Activated T-cell treated with anti-CD3 and anti-CD28 coated beads, Interleukin-2, amount 50 U/mL, for 4 hours (primary cell): ENCODE measurements at regions not wholly inside any gene's neighbourhood (a gene's known extent, or its start where the extent isn't known, plus 50 kb on each side); places are given as distances from the start of the nearest gene placed in this dataset.
"Not testable (repeated sequence)": the region's sequence is repeated elsewhere in the genome, so short reads cannot be mapped to it uniquely, and the experiment has no call there.

ENCODE experiments used
- ATAC-seq, 2 donors: fragments of 200-7000 bp; cut with Tn5 transposase; one replicate each; pipeline ENCODE4 v1.10.0; 2021
- DNase-seq: peaks from one replicate; pipeline ENCODE4 v3.0.0-alpha.2; 2020
- H3K27me3 Mint-ChIP-seq: one replicate; pipeline ENCODE4 v1.8.0; 2021; ENCODE audit warnings: low read depth, mixed read lengths
- H3K36me3 Mint-ChIP-seq: one replicate; pipeline ENCODE4 v1.8.0; 2022; ENCODE audit warnings: mixed read lengths; ENCODE audit not compliant: insufficient read depth
- H3K4me1 Mint-ChIP-seq: one replicate; pipeline ENCODE4 v1.8.0; 2021; ENCODE audit warnings: low read depth, mixed read lengths
- H3K4me3 Mint-ChIP-seq: one replicate; pipeline ENCODE4 v1.8.0; 2021; ENCODE audit warnings: mild to moderate bottlenecking, moderate library complexity, mixed read lengths
- H3K9me3 Mint-ChIP-seq: one replicate; pipeline ENCODE4 v1.8.0; 2021; ENCODE audit warnings: mixed read lengths

- not testable (repeated sequence) for H3K36me3 Mint-ChIP-seq, H3K4me1 Mint-ChIP-seq, H3K27me3 Mint-ChIP-seq, ATAC-seq, DNase-seq, H3K9me3 Mint-ChIP-seq, H3K4me3 Mint-ChIP-seq
Measured at GRCh38 chr4:67300497-67301185, 244.7 kb downstream of the CENPC start.

GRCh38 chr4:67292636-67293035, 252.7 kb downstream of the CENPC start:
- no peaks in the 10 kb centered on the region for H3K9me3 Mint-ChIP-seq
- DNase-seq (no peak), ATAC-seq (no peak)
- peaks cover 2% of the 10 kb centered on the region for H3K27me3 Mint-ChIP-seq
- H3K4me1 Mint-ChIP-seq = no peaks in the 10 kb centered on the region
- H3K4me3 Mint-ChIP-seq = no peak overlapping the region
- H3K36me3 Mint-ChIP-seq = no peaks in the 10 kb centered on the region

GRCh38 chr4:67292045-67292444, 253.3 kb downstream of the CENPC start:
- Mint-ChIP-seq H3K36me3 (no peaks in the 10 kb centered on the region), H3K4me3 (no peak overlapping the region), H3K27me3 (peaks cover 2% of the 10 kb centered on the region)

GRCh38 chr4:67291644-67292043, 253.7 kb downstream of the CENPC start:
- H3K9me3 Mint-ChIP-seq = no peaks in the 10 kb centered on the region
- DNase-seq (no peak), ATAC-seq (no peak)
- H3K4me1 Mint-ChIP-seq = no peaks in the 10 kb centered on the region
- H3K27me3 Mint-ChIP-seq = peaks cover 2% of the 10 kb centered on the region
- no peak overlapping the region for H3K4me3 Mint-ChIP-seq
- H3K36me3 Mint-ChIP-seq = no peaks in the 10 kb centered on the region

More at GRCh38 chr4:67292045-67292444, 253.3 kb downstream of the CENPC start:
- no peak for DNase-seq
- Mint-ChIP-seq H3K4me1 (no peaks in the 10 kb centered on the region), H3K9me3 (no peaks in the 10 kb centered on the region)
- ATAC-seq = no peak

GRCh38 chr4:67288964-67289363, 256.3 kb downstream of the CENPC start:
- Mint-ChIP-seq H3K4me1 (no peaks in the 10 kb centered on the region), H3K4me3 (no peak overlapping the region)

GRCh38 chr4:67286724-67287123, 258.6 kb downstream of the CENPC start:
- no peaks in the 10 kb centered on the region for H3K36me3 Mint-ChIP-seq
- no peak for DNase-seq
- ATAC-seq = no peak
- H3K9me3 Mint-ChIP-seq = no peaks in the 10 kb centered on the region
- no peaks in the 10 kb centered on the region for H3K4me1 Mint-ChIP-seq
- H3K4me3 Mint-ChIP-seq = no peak overlapping the region
- peaks cover 2% of the 10 kb centered on the region for H3K27me3 Mint-ChIP-seq

More at GRCh38 chr4:67288964-67289363, 256.3 kb downstream of the CENPC start:
- no peak for ATAC-seq
- Mint-ChIP-seq H3K9me3 (no peaks in the 10 kb centered on the region), H3K36me3 (no peaks in the 10 kb centered on the region), H3K27me3 (peaks cover 2% of the 10 kb centered on the region)
- DNase-seq = no peak

- no peaks in the 10 kb centered on the region for H3K9me3 Mint-ChIP-seq
- no peak overlapping the region for H3K4me3 Mint-ChIP-seq
- no peaks in the 10 kb centered on the region for H3K4me1 Mint-ChIP-seq
- H3K27me3 Mint-ChIP-seq = no peaks in the 10 kb centered on the region
- no peak for ATAC-seq
- DNase-seq = no peak
- H3K36me3 Mint-ChIP-seq = no peaks in the 10 kb centered on the region
Measured at GRCh38 chr4:67282749-67283148, 262.6 kb downstream of the CENPC start.

- Mint-ChIP-seq H3K4me1 (no peaks in the 10 kb centered on the region), H3K36me3 (no peaks in the 10 kb centered on the region), H3K4me3 (no peak overlapping the region), H3K9me3 (no peaks in the 10 kb centered on the region), H3K27me3 (no peaks in the 10 kb centered on the region)
- DNase-seq = no peak
- ATAC-seq = no peak
Measured at GRCh38 chr4:67275179-67275750, 270.0 kb downstream of the CENPC start.

- H3K9me3 Mint-ChIP-seq, H3K27me3 Mint-ChIP-seq, H3K4me3 Mint-ChIP-seq, ATAC-seq, DNase-seq, H3K4me1 Mint-ChIP-seq, H3K36me3 Mint-ChIP-seq: not testable (repeated sequence)
Measured at GRCh38 chr4:67274671-67275070, 270.6 kb downstream of the CENPC start.

GRCh38 chr4:67273666-67274065, 271.6 kb downstream of the CENPC start:
- no peaks in the 10 kb centered on the region for H3K27me3 Mint-ChIP-seq
- H3K36me3 Mint-ChIP-seq = no peaks in the 10 kb centered on the region
- DNase-seq = no peak
- peaks cover 4% of the 10 kb centered on the region for H3K9me3 Mint-ChIP-seq
- no peak overlapping the region for H3K4me3 Mint-ChIP-seq
- no peak for ATAC-seq
- no peaks in the 10 kb centered on the region for H3K4me1 Mint-ChIP-seq

- Mint-ChIP-seq H3K9me3 (no peaks in the 10 kb centered on the region), H3K4me3 (no peak overlapping the region), H3K4me1 (no peaks in the 10 kb centered on the region), H3K36me3 (no peaks in the 10 kb centered on the region), H3K27me3 (peaks cover 3% of the 10 kb centered on the region)
- DNase-seq (no peak), ATAC-seq (no peak)
Measured at GRCh38 chr4:67261971-67262370, 283.3 kb downstream of the CENPC start.

- Mint-ChIP-seq H3K4me3 (no peak overlapping the region), H3K9me3 (no peaks in the 10 kb centered on the region), H3K4me1 (no peaks in the 10 kb centered on the region), H3K36me3 (no peaks in the 10 kb centered on the region), H3K27me3 (no peaks in the 10 kb centered on the region)
- no peak for ATAC-seq
- no peak for DNase-seq
Measured at GRCh38 chr4:67256388-67257043, 288.8 kb downstream of the CENPC start.

GRCh38 chr4:67250131-67250896, 295.0 kb downstream of the CENPC start:
- no peaks in the 10 kb centered on the region for H3K4me1 Mint-ChIP-seq

GRCh38 chr4:67236788-67237187, 308.5 kb downstream of the CENPC start:
- DNase-seq = no peak
- H3K4me1 Mint-ChIP-seq = no peaks in the 10 kb centered on the region

More at GRCh38 chr4:67250131-67250896, 295.0 kb downstream of the CENPC start:
- no peaks in the 10 kb centered on the region for H3K27me3 Mint-ChIP-seq
- H3K36me3 Mint-ChIP-seq = no peaks in the 10 kb centered on the region
- ATAC-seq (no peak), DNase-seq (no peak)
- no peak overlapping the region for H3K4me3 Mint-ChIP-seq
- no peaks in the 10 kb centered on the region for H3K9me3 Mint-ChIP-seq

More at GRCh38 chr4:67236788-67237187, 308.5 kb downstream of the CENPC start:
- Mint-ChIP-seq H3K27me3 (no peaks in the 10 kb centered on the region), H3K9me3 (no peaks in the 10 kb centered on the region), H3K36me3 (no peaks in the 10 kb centered on the region), H3K4me3 (no peak overlapping the region)
- ATAC-seq = no peak
